ENCODE measurements at regions not wholly inside any gene's neighbourhood (a gene's known extent, or its start where the extent isn't known, plus 50 kb on each side); places are given as distances from the start of the nearest gene placed in this dataset.

DNA sequence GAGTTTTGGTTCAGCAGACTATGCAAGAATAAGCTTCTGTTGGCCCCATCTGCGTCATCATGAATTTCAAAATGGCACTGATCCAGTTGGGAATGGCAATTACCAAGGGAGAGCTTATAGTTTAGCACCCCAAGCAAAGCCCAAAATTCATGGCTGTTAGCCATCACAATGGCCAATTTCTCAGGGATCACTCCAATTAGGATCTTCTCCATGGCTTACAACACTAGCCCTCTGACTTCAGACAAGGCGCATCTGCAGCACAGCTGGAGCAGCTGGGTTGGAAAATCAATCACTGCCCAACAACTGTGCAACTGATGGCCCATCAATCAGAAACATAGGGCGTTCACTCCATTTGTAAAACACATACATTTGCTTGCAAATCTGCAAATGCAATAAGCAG, 273.6 kb downstream of the SRBD1 start:
- H3K36me3 ChIP-seq (ENCODE audit: insufficient read depth, low read length), result no peaks in the 10 kb centered on the region
- TF ChIP-seq, protein P1, sequence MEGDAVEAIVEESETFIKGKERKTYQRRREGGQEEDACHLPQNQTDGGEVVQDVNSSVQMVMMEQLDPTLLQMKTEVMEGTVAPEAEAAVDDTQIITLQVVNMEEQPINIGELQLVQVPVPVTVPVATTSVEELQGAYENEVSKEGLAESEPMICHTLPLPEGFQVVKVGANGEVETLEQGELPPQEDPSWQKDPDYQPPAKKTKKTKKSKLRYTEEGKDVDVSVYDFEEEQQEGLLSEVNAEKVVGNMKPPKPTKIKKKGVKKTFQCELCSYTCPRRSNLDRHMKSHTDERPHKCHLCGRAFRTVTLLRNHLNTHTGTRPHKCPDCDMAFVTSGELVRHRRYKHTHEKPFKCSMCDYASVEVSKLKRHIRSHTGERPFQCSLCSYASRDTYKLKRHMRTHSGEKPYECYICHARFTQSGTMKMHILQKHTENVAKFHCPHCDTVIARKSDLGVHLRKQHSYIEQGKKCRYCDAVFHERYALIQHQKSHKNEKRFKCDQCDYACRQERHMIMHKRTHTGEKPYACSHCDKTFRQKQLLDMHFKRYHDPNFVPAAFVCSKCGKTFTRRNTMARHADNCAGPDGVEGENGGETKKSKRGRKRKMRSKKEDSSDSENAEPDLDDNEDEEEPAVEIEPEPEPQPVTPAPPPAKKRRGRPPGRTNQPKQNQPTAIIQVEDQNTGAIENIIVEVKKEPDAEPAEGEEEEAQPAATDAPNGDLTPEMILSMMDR (IDR thresholded peaks at IDR 0.05; ENCODE audit: low read length), result no peak
- TF ChIP-seq EZH2 (IDR thresholded peaks at IDR 0.05; ENCODE audit: borderline replicate concordance, low read length), result no peak
- H3K27ac ChIP-seq (ENCODE audit: low read depth, low read length, poor library complexity, severe bottlenecking), result no peak overlapping the region
- no peaks in the 10 kb centered on the region for H3K4me1 ChIP-seq (ENCODE audit: insufficient read depth, low read length, severe bottlenecking)
- H3K4me2 ChIP-seq (ENCODE audit: low read length), result no peak overlapping the region
- H3K9me2 ChIP-seq (ENCODE audit: low read depth, low read length), result no peaks in the 10 kb centered on the region
- H2AFZ ChIP-seq (ENCODE audit: low read length), result no peak overlapping the region
- H3K79me2 ChIP-seq (ENCODE audit: insufficient read depth, low read length), result no peaks in the 10 kb centered on the region
- H3K9ac ChIP-seq (ENCODE audit: low read length), result no peak overlapping the region
- H3K27me3 ChIP-seq (ENCODE audit: insufficient read depth, low read length), result 0 out of 2 replicates have a peak, but pooled peaks cover 4% of the 10 kb centered on the region
- no peaks in the 10 kb centered on the region for H3F3A ChIP-seq (ENCODE audit: insufficient read depth, low read length)
- no peaks in the 10 kb centered on the region for H4K20me1 ChIP-seq (ENCODE audit: insufficient read depth, low read length)
- no peak overlapping the region for H3K4me3 ChIP-seq (ENCODE audit: low read depth, low read length, poor library complexity, severe bottlenecking)
- H3K9me3 ChIP-seq (ENCODE audit: low read length), result no peaks in the 10 kb centered on the region

- no peaks in the 10 kb centered on the region for H3K9me2 ChIP-seq (ENCODE audit: low read depth, low read length)
- H3K27ac ChIP-seq (ENCODE audit: low read depth, low read length, poor library complexity, severe bottlenecking), result no peak overlapping the region
- H3K4me3 ChIP-seq (ENCODE audit: low read depth, low read length, poor library complexity, severe bottlenecking), result no peak overlapping the region
- H3K79me2 ChIP-seq (ENCODE audit: insufficient read depth, low read length), result no peaks in the 10 kb centered on the region
- no peaks in the 10 kb centered on the region for H3K9me3 ChIP-seq (ENCODE audit: low read length)
- no peaks in the 10 kb centered on the region for H3K4me1 ChIP-seq (ENCODE audit: insufficient read depth, low read length, severe bottlenecking)
- H3K27me3 ChIP-seq (ENCODE audit: insufficient read depth, low read length), result no peaks in the 10 kb centered on the region
- no peaks in the 10 kb centered on the region for H3F3A ChIP-seq (ENCODE audit: insufficient read depth, low read length)
- H4K20me1 ChIP-seq (ENCODE audit: insufficient read depth, low read length), result no peaks in the 10 kb centered on the region
- no peaks in the 10 kb centered on the region for H3K36me3 ChIP-seq (ENCODE audit: insufficient read depth, low read length)
- no peak overlapping the region for H2AFZ ChIP-seq (ENCODE audit: low read length)
- no peak overlapping the region for H3K4me2 ChIP-seq (ENCODE audit: low read length)
- H3K9ac ChIP-seq (ENCODE audit: low read length), result no peak overlapping the region
- no peak for TF ChIP-seq EZH2 (IDR thresholded peaks at IDR 0.05; ENCODE audit: borderline replicate concordance, low read length)
- TF ChIP-seq, protein P1 (IDR thresholded peaks at IDR 0.05; ENCODE audit: low read length), result no peak
Measured at GRCh38 chr2:45334205-45334604, 276.9 kb downstream of the SRBD1 start.

DNA sequence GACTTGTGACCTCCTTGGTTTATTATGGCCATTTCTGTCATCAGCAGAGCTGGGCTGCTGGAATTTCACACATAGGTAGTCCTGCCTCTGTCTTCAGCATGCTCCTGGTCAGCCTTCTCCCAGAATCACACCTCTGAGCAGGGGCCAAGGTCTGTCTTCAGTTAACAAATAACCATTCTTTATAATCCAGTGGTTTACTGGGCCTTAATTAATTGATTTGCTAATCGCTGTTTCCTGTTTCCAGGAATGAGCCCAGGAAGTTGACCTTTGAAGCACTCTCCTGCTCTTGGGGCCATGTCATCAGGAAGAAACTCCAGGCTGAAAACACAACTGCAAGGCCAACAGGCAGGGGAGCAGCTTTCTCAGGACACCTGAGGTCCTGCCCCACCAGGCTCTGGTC, 278.5 kb downstream of the SRBD1 start:
- no peaks in the 10 kb centered on the region for H3K36me3 ChIP-seq (ENCODE audit: insufficient read depth, low read length)
- TF ChIP-seq, protein P1 (IDR thresholded peaks at IDR 0.05; ENCODE audit: low read length), result no peak
- no peak for TF ChIP-seq EZH2 (IDR thresholded peaks at IDR 0.05; ENCODE audit: borderline replicate concordance, low read length)
- no peak overlapping the region for H3K27ac ChIP-seq (ENCODE audit: low read depth, low read length, poor library complexity, severe bottlenecking)
- no peaks in the 10 kb centered on the region for H3K79me2 ChIP-seq (ENCODE audit: insufficient read depth, low read length)
- H3K9ac ChIP-seq (ENCODE audit: low read length), result no peak overlapping the region
- no peaks in the 10 kb centered on the region for H3K27me3 ChIP-seq (ENCODE audit: insufficient read depth, low read length)
- no peak overlapping the region for H2AFZ ChIP-seq (ENCODE audit: low read length)
- H3K4me3 ChIP-seq (ENCODE audit: low read depth, low read length, poor library complexity, severe bottlenecking), result no peak overlapping the region
- H4K20me1 ChIP-seq (ENCODE audit: insufficient read depth, low read length), result no peaks in the 10 kb centered on the region
- no peaks in the 10 kb centered on the region for H3F3A ChIP-seq (ENCODE audit: insufficient read depth, low read length)
- H3K9me3 ChIP-seq (ENCODE audit: low read length), result no peaks in the 10 kb centered on the region
- H3K9me2 ChIP-seq (ENCODE audit: low read depth, low read length), result no peaks in the 10 kb centered on the region
- H3K4me2 ChIP-seq (ENCODE audit: low read length), result no peak overlapping the region
- no peaks in the 10 kb centered on the region for H3K4me1 ChIP-seq (ENCODE audit: insufficient read depth, low read length, severe bottlenecking)

All from OCI-LY1 (cell line).